Stimulated activated naive CD4-positive, alpha-beta T cell treated with Interleukin-2 at 50 U/mL for 16 hours (primary cell): ENCODE measurements at regions not wholly inside any gene's neighbourhood (a gene's known extent, or its start where the extent isn't known, plus 50 kb on each side); places are given as distances from the start of the nearest gene placed in this dataset.

Experiments used
- DNase-seq: peaks from one replicate; lab custom pipeline; 2025; lab: John Stamatoyannopoulos, UW

DNA sequence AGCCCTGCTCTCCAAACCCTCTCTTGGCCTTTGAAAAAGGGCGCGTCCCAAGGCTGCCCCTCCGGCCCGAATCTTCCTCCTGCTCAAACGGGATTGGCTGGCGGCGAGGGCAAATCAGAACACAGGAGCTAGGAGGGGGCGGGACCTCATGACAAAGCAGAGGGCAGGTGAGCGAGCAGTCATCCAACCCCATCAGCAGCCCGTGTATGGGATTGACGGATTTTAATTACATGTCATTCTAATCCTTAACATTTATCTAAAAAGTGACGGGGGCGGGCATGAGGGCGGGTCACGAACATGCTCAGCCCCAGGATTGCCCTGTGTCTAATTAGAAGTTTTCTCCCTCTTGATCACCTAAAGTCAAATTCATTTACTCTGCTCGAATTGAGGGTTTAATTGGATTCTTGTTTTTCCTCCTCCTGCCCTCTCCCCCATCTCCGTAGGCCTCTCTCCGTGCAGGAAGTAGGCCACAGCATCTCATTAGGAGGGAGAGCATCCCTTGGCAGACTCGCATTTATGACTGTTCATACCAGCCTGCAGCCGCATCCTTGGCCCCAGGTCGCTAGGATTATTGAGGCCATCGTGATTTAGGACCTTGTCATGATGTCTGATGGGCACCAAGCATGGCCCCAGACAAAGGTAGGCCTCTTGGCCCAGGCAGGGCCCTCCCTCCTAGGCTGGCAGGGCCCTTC is 147.1 kb downstream of the CHST1 start:
- no peak for DNase-seq

DNA sequence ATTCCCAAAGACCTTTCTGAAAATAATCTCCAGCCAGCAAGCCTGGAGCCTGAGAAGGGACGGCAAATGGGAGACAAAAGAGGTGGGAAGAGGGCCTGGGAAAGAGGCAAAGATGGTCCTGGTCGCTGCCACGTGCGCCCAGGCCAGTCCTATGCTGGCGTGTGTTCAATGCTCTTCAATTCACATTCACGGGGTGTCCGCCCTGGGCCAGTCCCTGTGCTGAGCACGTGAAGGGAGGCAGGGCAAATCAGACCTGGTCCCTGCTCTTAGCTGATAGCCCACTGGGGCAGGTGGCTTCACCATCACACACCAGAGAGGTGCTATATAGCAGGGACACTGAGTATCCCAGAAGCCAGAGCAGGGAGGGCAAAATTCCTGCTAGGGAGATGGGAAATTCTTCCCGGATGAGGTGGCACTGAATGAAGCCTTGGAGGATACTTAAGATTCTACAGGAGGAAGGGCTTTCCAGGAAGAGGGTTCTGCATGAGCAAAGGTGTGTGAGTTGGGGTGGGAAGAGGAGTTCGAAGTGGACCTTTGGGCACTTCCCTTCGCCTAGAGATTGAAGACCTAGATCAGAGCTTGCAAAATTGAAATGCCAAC is 148.2 kb downstream of the CHST1 start:
- DNase-seq: no peak

DNA sequence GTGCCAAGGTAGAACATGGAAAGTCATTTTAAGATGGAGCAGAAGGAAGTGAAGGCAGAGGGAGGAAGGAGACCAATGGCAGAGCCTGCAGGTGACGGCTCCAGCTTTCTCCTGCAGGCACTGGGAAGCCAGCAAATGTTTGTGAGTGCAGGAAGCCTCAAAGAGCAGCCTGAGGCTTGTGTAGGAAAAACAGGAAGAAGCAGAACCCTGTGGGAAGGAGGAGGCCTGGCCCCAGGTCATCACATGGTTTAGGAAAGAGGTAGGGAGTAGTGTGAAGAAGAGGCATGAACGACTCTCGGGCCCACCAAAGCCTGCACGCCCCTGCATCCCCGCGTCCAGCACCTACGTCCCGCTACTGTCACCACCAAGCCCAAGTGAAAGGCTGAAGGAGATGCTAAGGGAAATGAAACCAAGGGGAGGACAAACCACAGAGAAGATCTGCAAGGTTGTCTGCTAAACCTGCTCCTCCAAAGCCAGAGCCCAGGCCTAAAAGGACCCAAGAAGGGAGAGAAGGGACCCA is 151.5 kb downstream of the CHST1 start:
- DNase-seq: no peak

DNA sequence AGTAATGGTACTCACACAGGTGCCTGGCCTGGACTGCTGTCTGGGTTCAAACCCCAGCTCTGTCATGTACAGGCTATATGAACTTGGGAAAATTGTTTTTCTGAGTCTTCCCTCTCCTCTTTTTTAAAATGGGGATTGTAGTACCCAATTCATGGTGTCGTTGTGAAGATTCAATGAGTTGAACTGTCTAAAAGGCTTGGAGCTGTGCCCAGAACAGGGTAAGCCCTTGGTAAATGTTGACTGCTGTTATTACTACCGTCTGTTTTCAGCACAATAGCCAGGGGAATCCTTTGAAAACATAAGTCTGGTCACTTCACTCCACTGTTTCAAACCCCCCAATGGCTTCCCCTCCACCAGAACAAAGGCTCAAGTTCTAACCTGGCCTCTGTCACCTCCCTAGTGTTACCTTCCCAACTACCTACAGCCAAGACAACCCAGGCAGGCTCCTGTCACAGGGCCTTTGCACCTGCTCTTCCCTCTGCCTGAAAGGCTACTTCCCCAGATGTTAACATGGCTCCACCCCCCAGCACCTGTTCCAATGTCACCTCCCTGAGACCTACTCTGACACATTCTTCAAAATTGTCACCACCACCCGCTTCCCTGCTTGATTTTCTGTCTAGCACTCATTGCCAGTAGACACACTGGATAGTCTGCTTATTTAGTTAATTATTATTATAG is 152.8 kb downstream of the CHST1 start:
- DNase-seq: no peak

DNA sequence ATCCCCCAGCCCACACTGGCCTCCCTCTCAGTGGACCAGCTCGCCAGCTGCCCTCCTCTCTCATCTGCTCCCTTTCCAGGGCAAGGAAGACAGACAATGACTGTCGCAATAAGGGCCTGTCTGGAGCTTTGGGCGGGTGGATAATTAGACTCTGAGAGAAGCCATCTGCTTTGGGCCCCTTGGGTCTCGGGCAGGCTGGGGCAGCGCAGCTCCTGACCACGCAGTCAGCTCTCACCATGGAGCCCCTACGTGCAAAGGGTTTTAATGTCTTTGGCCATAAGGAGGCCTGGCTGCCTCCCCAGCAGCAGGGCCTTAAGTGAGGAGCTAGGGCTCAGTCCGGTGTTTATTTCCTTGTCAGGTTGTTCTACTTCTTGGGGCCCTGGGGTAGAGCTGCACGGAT is 153.9 kb downstream of the CHST1 start:
- no peak for DNase-seq

DNA sequence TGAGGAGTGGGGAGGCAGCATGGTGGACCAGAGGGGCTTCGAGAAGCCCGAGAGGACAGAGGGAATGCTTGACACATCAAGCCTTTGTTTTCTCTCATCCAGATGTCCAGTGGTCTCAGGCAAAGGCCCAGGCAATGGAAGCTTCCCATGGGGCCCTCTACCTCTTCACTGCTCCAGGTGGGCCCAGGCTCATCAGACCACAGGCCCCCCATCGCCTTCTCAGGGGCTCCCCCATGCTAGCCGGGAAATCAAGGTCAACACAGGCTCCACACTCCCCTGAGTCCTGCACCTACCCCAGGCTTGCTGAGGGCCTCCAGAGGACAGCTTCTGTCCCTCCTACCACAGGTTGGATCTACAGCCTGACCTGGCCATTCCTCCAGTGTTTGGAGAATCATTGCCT is 157.5 kb downstream of the CHST1 start:
- no peak for DNase-seq

DNA sequence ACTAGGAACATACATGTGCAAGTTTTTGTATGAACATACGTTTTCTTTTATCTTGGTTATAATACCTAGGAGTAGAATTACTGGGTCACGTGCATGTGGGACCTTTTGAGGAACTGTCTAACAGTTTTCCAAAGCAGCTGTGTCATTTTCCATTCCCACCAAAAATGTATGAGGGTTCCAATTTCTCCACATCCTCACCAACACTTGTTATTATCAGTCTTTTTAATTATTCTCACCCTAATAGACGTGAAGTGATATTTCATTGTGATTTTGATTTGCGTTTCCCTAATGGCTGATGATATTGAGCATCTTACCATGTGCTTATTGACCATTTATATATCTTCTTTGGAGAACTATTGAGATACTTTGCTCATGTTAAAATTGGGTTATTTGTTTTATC is 162.1 kb downstream of the CHST1 start:
- no peak for DNase-seq

DNA sequence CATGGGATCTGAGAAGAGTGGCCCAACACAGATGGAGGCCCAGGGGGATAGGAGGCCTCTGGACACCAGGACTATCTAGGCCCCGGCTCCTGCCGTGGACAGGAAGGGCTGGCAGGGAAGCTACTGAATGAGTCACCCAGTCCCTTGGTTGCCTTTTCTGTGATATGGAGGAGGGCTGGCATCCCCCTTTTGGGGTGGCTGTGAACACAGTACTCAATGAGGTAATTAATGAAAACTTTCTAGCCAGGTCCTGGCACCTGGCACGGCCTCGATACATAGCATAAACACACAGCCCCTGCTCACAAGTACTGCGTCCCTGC is 163.2 kb downstream of the CHST1 start:
- no peak for DNase-seq

DNA sequence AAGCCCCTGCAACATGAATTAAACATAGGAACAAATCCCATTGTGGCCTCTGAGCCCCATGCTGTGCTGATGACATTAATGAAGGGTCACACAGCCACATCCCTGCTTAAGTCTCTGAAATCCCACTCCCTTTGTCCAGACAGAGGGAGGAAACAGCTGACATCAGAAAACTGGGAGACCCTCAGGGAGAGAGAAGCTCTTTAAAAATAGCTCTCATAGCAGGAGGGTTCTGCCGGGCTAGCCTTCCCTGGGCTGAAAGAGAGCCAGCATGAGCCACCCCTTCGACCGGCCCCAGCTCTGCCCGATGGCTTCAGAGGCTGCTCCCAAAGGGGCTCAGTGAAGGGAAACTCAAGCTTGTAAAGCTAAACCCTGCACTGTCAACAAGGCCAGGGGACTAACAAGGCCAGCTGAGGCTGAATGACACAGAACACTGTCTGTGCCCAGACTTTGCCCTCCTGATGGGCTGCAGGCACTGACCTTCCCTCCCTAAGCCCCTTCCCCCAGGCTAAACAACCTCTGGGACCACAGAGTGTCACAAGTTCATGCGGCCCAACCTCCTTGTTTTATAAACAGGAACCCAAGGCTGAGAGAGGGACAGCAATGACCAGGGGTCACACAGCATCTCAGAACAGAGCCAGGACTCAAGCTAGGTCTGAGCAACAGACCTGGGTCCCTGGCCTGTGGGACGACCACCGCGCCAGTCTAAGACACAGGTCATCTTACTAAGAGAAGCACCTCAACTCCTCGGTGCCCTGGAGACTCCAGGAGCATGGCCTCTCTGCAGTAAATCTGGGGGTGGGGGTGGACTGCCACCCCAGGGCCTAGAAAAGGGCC is 163.8 kb downstream of the CHST1 start:
- DNase-seq: no peak

DNA sequence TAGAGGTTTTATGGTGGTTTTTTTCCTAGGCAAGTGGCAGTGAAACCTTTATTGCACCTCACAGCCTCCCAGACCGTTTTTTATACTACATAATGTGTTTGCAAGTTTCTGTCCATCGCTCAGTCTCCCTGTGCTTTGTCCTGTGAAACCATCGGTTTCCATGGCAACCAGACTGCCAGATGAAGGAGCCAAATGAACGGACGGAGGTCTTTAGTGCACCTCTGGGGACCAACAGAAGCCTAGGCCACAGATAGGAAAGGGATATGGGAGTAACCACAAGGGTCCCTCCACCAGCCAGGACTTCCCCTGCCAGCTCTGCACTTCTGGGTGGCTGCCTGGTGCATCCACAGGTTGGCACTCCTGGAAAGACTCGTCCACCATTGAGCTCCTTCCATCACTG is 165.0 kb downstream of the CHST1 start:
- DNase-seq: no peak

DNA sequence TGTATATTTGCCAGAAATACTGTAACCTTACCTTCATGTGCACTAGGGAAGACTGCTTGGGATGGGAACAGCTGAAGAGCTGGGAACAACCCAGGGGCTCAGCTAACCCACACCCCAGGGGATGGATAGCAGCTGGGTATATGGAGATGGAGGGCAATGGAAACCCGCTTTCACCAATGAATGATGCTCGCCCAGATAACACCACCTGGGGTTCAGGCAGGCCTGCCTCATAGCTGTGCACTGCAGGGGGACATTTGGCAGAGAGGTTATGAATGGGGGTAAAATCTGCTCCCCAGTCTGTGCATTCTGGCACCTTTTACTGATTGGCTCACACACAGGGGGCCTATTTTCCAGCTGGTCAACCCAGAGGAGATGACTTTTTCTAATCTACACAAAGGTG is 170.7 kb downstream of the CHST1 start:
- no peak for DNase-seq

DNA sequence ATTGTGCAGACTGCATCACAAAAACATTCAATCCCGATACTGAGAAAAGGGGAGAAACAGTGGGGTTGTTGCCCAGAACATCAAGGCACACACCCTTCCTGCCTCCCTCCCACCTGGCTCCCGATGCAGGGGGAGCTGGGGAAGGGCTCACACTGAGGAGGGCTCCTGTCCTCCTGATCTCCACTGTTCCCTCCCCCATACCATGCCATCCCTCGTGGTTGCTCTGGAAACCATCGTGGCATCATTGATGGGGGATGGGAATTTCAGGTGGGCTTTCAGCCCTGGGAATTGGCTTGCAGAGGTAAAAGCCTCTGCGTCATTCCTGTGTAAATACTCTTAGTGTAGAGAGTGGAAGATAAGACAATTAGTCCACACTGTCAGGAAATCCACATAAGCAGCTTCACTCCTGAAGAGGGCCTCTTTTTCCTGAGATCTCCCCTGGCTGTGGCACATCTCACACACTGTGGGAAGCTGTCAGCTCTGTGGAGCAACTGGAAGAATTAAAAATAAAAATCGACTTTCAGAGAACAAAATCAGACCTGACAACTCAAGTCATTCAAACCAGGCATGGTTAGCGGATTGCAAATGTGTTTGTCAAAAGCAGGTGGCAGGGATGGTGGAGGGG is 176.0 kb downstream of the CHST1 start:
- no peak for DNase-seq

DNA sequence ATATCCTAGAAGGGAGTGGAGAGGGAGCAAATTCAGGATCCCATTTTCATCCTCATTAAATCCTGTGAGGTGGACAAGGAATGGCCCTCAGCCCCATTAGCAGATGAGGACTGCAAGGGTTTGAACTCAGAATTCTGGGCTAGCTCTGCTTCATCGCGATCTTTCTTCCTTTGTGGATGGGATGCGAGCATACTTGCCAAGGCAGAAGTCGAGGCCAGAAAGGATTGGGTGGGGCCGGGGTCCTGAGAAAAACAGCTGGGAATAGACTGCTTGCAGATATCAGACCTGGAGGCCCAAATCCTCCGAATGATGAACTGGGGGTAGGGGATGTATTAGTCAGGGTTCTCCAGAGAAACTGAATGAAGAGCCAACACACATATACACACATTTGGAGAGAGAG is 179.0 kb downstream of the CHST1 start:
- no peak for DNase-seq

DNA sequence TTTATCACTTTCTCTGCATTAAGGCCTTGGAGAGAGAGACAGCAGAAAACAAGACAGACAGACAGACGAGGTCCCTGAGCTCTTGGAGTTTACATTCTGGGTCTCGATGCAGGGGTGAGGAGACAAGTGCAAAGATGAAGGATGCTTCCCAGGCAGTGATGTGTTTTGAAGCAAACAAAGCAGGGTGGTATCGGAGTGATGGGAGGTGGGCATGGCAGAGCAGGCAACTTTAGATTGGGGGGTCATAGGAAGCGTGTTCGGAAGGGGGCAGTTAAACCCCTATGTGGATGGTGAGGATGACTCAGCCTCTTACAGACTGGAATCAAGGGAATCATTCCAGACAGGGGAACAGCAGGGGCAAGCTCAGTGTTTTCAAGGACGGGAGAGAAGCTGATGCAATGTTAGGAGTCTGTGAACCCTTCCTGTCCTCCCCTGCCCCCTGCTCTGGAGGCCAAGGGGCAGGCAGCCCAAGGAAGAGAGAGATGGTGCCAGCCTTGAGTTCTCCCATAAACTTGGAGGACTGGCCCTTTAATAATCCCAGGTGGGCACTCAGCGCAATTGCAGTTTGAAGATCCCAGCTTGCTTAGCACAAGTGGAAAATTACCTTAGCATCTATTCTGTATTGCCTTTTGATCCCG is 180.2 kb downstream of the CHST1 start:
- DNase-seq: no peak

DNA sequence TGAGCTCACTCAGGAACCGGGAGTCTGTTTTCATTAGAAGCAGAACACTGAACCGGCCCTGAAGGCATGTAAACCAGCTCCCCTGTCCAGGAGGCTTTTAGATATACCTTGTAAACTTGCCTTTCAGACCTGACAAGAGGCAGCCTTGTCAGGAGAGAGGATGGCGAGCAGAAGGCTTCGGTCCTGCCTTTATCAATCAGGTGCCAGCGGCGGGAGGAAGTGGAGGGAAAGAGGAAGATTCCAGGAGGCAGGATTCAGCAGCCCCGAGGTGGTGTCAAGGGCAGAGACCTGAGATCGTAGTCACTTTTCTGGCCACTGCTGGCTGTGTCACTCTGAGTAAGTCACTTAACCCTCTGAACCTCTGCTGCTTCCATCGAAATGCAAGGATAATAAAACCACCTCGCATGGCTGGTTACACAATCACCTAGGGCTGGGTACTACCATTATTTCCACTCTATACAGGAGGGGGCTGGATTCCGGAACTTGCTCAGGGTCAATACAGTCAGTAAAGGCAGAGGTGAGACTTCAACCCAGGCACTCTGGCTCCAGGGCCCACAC is 181.0 kb downstream of the CHST1 start:
- DNase-seq: no peak

DNA sequence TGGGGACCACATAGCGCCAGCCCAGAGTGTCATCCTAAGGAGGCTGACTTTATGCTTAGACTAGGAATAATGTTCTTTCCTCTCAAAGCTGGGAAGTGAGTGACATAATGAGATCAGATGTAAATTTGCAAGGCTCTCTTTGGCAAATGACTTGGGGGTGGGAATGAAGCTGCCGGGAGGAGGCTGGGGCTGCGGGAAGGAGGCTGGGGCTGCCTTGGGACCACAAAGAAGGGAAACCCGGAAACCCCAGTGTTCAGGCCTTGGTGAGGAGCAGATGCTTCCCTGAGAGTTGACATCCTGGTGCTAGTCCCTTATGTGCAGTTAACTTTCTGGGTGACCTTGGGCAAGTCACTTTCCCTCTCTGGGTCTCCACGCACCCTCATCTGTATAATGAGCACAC is 182.0 kb downstream of the CHST1 start:
- DNase-seq: no peak

DNA sequence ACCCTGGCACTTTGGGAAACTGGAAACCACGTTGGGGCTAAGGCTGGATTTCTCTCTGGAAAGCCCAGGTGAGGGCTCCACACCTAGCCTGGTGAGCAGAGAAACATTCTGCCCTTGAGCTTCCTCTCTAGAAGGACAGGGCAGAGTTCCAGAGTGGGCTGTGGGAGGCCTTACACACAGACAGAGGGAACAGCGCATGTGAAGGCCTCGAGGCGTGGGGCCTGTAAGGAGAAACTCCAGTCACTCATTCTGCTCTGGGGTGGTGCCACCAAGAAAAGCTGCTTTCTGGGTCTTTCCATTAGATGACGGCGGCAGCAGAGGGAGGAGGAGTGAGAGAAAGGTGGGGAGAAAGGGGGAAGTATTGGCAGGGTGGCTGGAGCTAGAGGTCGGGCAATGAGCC is 183.1 kb downstream of the CHST1 start:
- no peak for DNase-seq

DNA sequence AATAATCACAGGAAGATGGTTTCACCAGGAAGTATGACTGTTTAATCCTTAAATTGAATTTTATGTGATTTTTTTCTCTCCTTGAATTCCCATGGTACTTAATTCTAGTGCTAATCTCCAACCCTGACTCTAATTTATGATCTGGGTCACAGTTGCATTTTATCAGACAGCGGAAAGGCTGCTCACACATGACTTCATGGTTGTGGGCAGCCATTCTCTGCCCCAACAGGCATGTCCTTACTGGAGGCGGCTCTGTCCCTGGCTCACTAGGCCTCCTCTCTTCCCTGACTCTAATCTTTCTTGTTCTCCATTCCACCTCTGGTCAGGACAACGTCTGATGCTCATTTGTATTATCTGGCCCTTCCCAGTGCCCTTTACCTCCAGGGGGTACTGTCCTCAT is 184.4 kb downstream of the CHST1 start:
- no peak for DNase-seq

DNA sequence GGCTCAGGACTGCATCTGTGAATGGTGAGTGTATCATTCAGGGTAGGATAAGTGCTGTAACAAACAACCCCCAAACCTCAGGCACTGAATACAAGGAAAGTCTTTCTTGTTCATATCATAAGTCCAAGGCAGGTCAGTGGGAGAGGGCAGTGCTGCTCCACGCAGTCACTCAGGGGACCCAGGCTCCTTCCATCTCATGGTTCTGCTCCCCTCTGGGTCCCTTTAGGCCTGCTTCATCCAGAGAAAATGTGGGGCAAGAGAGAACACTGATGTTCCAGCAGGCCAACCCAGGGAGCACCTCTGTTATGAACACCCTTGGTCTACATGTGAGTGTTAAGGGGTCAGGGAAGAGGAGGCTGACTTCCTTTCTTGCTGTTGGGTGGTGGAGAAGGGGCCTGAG is 187.8 kb downstream of the CHST1 start:
- no peak for DNase-seq

DNA sequence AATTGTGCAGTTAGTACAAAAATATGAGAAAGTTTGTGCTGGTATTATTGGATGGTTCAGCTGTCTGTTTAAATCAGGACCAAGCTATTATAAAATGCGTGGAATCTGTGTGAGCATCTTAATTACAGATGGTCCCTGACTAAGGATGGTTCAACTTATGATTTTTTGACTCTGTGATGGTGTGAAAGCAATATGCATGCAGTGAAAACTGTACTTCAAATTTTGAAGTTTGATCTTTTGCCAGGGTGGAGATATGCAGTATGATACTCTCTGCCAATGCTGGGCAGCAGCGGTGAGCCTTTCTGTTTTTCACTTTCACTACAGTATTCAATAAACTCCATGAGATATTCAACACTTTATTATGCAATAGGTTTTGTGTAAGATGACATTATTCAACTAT is 189.3 kb downstream of the CHST1 start:
- no peak for DNase-seq

DNA sequence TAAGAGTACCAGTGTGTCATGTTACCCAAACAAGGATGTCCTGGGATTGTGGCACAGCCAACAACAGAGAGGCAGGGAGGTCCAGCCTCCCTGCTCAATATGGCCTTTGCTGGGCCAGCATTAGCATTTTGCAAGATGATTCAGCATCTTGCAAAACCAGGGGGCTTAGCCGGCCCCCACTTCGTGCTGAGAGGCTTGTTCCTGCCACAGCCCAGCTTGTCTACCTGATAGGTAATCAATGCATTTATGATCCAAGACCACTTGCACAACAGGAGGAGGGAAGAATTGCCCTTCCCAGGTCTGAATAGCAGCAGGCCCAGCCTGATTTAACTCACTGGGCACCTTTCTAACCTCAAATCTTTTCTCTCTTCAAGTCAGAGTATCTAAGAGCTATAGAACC is 189.0 kb upstream of the SYT13 start:
- DNase-seq: no peak
